GM19328 (cell line): ENCODE measurements at regions not wholly inside any gene's neighbourhood (a gene's known extent, or its start where the extent isn't known, plus 50 kb on each side); places are given as distances from the start of the nearest gene placed in this dataset.

Source experiments
- ATAC-seq: cut with Tn5 transposase; IDR thresholded peaks from one replicate; pipeline ENCODE4 v1.9.1; 2021; ENCODE audit warnings: mild to moderate bottlenecking, moderate library complexity; ENCODE audit not compliant: unreplicated experiment

DNA sequence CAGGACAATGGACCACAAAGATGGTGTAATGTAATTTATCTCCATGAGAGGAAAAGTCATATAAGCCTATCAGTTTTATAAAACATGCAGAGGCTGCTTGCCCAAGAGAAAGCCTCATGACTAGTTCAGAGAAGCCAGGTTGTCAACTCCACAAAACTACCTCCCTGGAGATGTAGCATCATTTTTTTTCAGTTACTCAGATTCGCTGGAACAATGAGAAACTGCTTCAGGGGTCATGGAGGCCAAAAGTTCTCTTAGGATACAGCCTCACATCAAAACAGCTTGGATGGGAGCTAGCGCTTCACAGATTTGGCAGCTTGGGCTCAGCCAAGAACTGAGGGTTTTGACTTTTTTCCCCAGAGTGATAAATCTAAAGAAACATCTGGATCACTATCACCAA lies 263.5 kb downstream of the INSIG2 start:
- no peak for ATAC-seq

DNA sequence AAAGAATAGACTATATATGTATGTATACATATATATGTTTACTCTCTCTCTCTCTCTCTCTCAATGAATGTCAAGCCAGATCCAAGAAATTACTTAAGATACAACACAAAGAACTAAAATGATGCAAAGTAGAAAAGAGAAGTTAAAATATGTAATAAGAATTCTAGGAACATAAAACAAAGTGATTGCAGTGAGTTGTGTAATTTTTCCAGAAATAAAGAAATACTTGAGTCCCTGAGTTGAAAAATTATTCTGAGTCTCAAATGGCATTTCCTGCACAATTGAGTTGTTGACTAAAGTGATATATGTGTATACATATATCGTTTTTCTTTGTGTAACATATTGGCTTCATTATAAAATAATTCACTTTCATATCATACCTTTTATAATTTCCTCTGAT lies 262.4 kb downstream of the INSIG2 start:
- no peak for ATAC-seq

DNA sequence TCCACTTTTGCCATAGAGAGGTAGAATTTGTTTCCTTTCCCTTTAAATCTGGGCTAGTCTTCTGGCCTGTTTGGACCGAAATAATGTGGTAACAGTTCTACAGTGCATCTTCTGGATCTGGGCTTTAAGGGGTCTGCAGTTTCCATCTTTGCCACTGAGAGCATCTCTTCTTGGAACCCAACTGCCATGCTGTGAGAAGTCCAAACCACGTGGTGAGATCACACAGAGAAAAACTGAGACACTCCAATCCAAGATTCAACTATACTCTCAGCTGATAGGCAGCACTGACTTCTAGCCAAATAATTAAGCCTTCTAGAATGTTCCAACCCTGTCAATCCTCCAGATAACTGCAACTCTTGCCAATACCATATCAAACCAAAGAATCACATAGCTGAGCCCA lies 261.1 kb downstream of the INSIG2 start:
- no peak for ATAC-seq

DNA sequence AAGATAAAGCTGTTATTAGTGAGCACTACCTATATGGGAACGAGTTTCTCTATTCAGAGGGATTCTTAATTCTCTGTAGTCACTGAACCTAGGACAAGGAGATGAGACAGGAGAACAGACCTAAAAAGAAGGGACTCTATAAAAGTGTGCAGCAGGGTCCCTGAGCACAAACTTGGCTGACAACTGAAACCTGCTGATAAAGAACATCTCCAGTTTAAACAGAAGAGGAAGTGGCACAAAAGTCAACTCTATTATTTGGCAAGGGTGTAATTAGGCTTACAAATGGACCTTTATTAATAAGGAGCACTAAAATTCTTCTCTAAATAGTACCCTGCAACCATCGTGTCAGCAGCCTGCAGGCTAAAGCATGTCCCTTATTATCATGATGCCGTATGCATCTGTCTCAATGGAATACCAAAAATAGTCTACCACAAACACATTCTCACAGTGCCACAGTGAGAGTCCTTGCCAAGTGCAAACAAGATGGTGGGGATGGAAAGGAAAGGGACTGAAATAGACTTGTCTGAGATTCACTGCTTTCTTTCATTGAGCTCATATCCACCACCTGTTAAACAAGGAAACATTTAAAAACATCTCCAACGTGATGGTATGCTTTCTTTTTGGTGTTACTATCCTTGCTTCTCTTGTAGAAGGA lies 260.2 kb downstream of the INSIG2 start:
- no peak for ATAC-seq

DNA sequence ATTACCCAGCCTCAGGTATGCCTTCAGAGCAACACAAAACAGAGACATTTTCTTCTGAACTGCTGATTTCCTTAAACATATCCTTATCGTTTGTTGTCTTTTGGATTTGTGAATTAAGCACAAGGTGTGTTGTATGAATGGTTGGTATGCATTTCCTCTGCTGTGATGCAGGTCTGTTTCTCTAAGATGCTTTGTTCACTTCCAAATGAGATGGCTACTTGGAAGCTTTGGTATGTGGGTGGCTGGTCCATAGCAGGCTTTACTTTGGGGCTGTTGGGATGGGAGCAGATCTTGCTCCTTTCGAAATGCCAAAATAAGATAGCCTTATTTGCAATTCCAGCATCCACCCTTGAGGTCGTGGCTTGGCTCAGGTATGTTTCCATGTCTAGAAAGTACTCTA lies 257.2 kb downstream of the INSIG2 start:
- no peak for ATAC-seq

DNA sequence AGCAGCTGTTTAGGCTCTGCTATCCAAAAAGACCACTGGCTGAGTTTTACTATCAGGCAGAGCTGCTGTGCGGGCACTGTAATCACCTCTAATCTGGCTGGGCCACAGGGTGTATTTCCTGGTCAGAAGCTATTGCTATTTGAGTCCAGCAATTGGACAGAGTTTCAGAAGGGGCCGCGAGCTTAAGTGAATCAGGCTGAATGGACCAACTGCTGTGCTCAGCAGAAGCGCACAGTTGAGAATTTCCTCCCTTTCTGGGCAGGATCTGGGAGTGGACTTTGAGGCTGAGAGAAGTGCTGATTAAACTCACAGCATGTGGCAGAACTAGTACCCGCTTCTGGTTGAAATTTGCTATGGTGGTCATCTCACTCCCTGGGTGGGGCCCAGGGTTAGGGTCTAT lies 251.8 kb downstream of the INSIG2 start:
- ATAC-seq, result no peak

DNA sequence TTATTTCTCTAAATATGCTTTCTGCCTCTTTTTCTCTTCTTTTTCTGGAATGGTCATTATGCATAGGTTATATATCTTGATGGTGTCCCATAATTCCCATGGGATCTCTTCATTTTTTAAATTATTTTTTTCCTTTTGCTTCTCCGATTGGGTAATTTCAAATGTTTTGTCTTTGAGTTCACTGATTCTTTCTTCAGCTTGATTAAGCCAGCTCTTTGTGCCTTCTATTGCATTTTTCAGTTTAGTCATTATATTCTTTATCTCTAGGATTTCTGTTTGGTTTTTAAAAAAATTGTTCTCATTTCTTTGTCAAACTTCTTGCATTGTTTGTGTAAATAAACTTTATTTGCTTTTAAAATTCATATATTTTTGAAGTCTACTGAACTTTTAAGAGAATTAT lies 251.1 kb downstream of the INSIG2 start:
- ATAC-seq, result no peak

DNA sequence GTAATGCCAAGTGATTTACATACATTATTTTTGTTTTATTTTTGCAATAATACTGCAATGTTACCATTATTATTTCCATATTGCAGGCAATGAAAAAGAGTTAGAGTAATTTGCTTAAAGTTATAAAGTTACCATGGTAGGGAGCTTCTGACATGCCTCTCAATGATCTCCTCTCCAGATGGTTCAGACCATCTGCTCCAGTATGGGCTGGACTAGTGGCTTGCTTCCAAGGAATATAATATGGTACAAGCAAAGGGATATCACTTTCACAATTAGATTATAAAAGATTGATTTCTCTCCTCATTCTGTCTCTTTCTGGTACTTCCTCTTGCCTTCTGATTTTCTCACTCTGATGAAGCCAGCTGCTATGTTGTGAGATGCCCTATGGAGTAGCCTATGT lies 245.4 kb downstream of the INSIG2 start:
- ATAC-seq, result no peak

DNA sequence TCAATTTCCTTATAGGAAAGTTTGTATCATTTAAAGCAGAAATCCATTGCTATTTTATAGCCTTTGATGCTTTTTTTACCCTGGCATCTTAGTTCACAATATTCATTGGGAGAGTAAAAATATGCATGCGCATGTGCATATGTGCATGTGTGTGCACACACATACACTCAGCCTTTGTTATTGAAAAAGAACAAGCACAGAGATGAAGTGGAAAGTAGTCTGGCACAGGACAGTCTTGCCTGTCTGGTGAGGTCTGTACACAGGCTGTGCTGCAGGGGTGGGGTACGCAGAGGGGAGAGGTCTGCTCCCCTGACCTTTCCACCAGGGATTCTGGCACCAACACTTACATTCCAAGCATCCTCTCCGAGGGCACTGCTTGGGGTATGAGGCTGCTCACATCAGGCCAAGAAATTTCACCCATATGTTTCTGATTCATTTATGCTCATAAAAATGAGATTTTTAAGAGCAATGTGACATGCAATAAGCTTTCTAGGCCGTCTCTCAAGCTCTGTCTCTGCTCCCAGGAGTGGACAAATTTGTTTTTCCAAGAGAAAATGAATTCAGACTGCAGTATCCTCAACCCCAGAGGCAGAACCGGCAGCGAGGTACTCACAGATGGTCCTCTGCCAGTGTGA lies 237.2 kb downstream of the INSIG2 start:
- ATAC-seq, result no peak

DNA sequence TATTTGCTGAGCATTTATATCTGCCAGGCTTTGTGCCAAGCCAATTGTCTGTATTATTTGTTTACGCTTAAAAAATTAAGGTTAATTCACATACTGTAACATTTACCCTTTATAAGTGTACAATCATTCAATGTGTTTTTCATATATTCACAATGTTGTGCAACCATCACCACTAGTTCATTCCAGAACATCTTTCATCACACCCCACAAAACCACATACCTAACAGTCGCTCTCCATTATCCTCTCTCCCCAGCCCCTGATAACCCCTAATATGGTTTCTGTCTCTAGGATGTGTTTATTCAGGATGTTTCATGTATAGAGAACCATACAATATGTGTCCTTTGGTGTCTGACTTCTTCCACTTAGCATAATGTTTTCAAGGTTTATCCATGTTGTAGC lies 234.1 kb downstream of the INSIG2 start:
- ATAC-seq, result no peak

DNA sequence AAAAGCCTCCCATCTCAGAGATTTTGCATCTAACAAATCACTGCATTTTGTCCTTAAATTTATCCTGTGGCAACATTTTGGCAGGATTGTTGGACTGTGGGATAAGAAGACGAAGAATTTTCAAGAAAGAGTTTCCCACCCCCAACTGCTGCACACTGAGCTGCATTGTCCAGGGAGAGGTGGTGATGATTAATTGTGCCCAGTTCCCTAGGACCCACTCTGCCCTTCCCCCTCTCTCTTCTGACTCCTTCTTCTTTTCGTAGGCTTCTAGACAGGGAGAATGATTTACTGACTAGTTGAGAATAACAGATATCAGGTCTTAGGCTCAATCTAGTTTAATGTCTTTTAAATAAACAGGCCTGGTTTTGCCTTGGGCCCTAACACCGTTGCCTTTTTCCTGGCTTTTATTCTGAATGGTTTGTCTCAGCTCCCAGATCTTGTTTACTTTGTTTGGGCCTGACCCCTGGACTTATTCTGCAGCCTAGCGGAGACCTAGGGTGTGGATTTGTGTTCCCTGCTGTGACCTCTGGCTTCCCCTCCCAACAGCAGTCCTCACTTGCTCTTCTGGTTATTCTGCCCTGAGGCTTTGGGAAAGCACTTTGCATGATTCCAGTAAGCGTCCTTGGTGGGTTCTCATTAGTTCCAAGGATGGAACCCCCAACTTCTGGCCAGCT lies 233.3 kb downstream of the INSIG2 start:
- ATAC-seq, result no peak

DNA sequence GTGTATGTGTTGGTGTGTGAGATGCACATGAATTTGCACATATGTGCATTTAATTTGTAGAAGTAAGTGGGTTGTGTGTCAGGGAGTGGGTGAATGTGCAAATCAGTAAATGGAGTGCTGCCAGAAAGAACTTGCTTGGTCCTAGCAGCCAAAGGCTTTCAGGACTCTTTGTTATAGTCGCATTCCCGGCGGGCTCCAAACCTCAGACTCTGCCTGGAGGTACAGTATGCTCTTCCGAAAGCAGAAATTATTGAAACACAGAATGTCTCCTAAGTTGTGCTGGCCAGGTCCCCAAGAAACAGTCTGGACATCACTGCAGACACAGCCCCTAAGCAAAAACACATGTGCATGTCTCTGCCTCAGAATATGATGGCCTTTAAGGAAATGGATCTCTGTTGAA lies 232.4 kb downstream of the INSIG2 start:
- no peak for ATAC-seq

DNA sequence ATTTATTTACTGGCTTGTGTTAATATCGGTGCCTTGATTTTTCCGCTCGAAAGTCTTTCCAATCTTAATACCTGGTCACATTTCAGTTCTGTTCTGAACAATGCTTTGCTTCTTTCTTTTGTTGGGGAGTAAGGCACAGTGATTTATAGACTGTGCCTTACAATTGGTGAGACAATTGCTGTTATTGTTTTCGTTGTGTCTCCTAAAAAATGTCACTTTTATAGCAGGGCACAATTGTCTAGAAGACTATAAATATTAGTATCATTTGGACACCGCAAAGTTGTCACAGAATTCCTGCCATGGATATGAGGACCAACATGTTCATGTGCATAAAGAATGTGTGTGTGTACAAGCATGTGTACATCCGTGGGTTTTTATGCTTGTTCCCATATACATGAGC lies 231.9 kb downstream of the INSIG2 start:
- ATAC-seq, result no peak

DNA sequence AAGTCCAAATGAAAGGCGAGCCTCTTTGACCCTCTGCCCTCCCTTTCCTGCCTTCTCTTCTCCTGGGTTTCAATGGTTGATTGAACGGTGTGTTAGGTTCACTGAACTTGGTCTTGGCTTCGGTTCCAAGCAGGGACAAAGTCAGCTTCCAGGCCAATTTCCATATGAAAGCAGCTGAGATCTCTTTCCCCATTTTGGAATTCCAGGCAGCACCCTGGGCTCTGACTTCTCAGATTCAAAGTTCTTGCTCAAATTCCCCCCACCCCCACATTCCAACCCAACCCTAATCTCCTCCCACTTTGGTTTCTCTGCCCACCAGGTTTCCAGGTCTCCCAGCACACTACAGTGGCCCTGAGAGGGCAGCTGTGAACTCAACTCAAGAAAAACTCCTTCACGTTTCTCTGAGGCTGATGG lies 231.0 kb downstream of the INSIG2 start:
- no peak for ATAC-seq

DNA sequence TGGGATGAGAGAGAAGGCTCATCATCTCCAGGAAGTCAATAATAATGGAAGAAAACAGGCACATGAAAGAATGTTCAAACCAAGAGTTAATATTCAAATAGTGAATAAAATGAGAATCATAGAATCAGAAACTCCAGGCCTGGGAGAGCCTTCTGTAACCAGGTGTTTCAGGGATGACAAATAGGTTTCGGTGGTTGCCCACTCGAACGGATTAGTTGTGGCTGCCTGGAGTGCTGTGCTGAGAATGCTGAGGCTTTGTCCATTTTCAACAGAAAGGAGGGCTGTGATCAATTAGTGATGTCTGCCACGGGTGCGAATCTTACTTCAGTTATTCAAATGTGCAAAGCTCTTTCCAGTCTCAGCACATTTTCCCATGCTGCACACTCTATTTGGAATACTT lies 227.3 kb downstream of the INSIG2 start:
- ATAC-seq, result no peak

DNA sequence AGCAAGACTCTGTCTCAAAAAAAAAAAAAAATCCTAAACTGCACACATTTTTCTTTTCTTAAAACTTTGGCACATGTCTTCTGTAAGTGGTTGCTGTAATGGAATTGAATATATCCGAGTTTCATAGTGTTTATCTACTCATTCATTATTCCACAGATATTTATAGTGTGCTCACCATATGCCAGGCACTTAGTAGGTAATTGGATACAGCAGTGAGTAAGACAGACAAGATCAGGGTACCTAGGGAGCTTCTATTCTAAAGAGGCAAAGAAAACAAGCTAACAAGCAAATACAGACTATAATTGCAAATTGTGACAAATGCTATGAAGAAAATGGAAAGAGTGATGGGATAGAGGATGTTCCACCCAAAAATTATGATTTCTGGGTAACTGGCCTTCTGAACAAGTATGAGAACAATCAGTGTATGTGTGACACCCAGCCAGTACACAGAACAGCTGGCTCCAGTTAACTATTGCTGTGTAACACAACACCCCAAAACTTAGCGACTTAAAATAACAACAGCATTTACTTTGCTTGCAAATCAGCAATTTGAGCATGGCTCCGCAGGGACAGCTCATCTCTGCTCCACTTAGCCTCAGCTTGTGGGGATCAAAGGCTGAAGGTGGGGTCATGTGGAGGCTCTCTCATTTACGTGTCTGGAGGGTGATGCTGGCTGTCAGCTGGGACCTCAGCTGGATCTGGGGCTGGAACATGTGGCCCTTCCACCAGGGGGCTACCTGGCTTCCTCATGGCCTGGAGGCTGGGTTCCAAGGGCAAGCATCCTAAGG lies 224.9 kb downstream of the INSIG2 start:
- ATAC-seq, result no peak

DNA sequence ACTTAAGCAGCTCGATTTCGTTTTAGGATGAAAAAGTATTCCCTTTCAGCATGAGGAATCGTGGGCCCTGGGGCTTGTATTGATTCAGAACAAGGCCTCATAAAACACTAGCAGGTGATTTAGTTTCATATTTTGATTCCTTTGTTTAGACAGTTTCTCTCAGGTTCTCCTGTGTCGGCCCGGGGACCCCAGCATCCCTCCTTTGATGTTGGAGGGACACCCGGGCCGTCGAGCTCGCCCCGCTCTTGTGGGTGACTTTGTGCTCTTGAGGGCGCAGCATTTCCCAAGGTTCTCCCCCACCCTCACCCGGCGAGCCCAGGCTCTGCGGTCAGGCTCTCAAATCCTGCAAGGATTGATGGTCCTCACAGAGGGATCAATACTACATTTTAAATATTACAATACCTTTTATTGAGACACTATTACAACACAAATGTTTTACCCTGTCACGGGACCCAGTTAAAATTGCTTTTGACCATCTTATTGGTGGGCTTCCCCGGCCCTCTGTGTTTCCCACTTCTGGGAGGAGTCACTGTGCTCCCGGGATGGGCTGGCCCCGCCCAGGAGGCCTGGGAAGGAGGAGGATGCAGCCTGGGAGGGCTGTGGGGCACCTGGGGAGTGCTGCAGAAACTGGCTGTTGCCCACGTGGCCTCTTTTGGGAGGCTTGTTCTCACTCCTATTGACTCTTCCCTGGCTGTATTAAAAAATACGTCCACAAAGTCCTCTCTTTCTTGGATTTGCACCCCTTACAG lies 222.6 kb downstream of the INSIG2 start:
- ATAC-seq, result no peak

DNA sequence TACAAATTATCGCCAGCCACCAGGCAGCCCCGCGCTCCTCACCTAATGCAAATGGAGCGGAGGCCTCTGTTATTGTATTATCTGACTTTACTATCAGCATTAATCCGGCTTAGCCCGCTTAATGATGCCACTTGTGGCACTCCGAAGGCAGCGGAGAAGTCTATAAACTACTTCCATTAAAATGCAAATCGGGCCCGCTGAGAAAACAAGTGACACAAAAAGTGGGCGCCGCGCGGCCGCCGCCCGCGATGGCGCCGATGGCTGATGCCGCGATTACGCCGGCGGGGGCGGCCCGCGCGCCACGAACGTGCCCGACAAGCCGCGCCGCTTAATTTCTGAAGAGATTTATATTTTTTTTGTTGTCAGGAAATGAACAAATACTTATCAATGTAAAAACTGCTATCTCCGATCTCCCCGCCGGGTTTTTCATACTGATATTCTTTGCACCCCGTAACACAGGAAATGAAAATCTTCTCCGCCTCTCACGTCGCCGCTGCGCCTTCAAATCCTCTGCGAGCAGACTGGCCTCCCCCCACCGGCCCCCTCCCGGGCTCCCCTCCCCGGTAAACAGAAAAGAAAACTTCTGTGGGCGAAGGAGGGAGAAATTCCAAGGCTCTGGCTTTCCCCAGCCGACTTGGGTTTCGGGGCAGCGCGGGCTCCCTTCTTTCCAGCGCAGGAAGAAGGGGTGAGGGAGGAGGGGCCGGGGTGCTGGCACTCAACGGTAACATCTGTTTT lies 221.8 kb downstream of the INSIG2 start:
- ATAC-seq, result no peak

DNA sequence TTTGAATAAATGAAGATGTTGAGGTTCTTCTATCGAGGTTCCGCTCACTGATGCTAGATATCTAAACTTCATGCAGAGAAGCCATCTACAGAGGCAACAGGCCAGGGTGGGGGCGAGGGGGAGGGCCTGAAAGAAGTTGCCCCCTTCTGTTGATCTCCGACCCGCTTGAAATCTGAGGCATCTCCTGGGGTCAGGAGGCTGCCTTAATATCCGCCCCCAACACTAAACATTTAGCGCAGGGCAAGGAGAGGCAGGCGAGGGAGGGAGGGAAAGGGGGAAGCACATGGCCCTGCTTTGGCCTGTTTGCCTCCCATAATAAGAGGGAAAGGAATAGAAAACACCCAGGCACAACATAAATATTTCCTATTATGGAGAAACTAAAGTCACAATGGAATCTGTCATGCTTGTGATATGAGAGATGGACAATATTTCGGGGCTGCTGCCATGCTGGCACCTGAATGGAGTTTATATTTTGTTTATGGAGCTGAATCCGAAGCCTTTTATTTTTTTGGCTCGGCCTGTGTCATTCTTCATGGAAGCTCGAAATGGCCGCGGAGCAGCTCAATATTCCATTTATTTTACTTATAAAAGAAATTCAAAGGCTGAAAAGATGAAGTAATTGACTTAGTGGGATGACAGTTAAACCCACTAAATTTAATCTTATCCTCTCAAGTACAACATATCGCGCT lies 221.1 kb downstream of the INSIG2 start:
- no peak for ATAC-seq

DNA sequence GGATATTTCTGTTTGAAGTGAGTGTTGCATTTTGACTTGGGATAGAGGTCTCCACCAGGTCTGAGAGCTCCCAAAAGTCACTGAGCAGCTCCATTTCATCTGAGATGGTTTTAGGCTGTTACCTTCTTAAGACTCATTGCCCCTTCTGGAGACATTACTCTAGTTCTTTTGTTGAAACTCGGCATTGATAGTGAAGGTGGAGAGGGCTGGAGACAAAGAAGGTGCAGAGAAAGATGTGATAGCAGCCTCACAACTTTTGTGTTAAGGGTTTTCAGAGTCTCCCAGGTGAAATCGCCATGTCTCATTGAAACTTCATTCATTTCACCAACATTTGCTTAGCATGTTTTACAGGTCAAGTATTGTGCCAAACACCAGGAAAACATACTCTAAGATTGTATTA lies 219.6 kb downstream of the INSIG2 start:
- no peak for ATAC-seq
